HG02981 (cell line): ENCODE measurements at regions not wholly inside any gene's neighbourhood (a gene's known extent, or its start where the extent isn't known, plus 50 kb on each side); places are given as distances from the start of the nearest gene placed in this dataset.

Experiments used
- ATAC-seq: cut with Tn5 transposase; IDR thresholded peaks from one replicate; pipeline ENCODE4 v1.9.1; 2021; ENCODE audit warnings: mild to moderate bottlenecking, moderate library complexity; ENCODE audit not compliant: unreplicated experiment

GRCh38 chr22:48347311-48347710, 1480.4 kb downstream of the BRD1 start:
- ATAC-seq: no peak

- no peak for ATAC-seq
Observed at GRCh38 chr22:48346911-48347310, 1480.8 kb downstream of the BRD1 start.

GRCh38 chr22:48346311-48346710, 1481.4 kb downstream of the BRD1 start:
- ATAC-seq: no peak

- ATAC-seq: no peak
Observed at GRCh38 chr22:48345631-48346030, 1482.0 kb downstream of the BRD1 start.

- ATAC-seq: no peak
Observed at GRCh38 chr22:48343461-48343860, 1484.2 kb downstream of the BRD1 start.

GRCh38 chr22:48342732-48343131, 1484.9 kb downstream of the BRD1 start:
- no peak for ATAC-seq

- ATAC-seq: no peak
Observed at GRCh38 chr22:48342016-48342415, 1485.7 kb downstream of the BRD1 start.

GRCh38 chr22:48340727-48341709, 1486.7 kb downstream of the BRD1 start:
- no peak for ATAC-seq

GRCh38 chr22:48340191-48340590, 1487.5 kb downstream of the BRD1 start:
- ATAC-seq: no peak

- no peak for ATAC-seq
Observed at GRCh38 chr22:48338793-48339705, 1488.6 kb downstream of the BRD1 start.

GRCh38 chr22:48337957-48338792, 1489.5 kb downstream of the BRD1 start:
- ATAC-seq: no peak

- ATAC-seq: no peak
Observed at GRCh38 chr22:48336339-48337060, 1491.2 kb downstream of the BRD1 start.

- ATAC-seq: no peak
Observed at GRCh38 chr22:48335442-48336139, 1492.1 kb downstream of the BRD1 start.

- no peak for ATAC-seq
Observed at GRCh38 chr22:48334971-48335370, 1492.7 kb downstream of the BRD1 start.

- no peak for ATAC-seq
Observed at GRCh38 chr22:48333816-48334735, 1493.6 kb downstream of the BRD1 start.

- no peak for ATAC-seq
Observed at GRCh38 chr22:48333323-48333763, 1494.3 kb downstream of the BRD1 start.

- no peak for ATAC-seq
Observed at GRCh38 chr22:48332438-48333322, 1495.0 kb downstream of the BRD1 start.
